Spleen (tissue), 7 donors: ENCODE measurements at regions not wholly inside any gene's neighbourhood (a gene's known extent, or its start where the extent isn't known, plus 50 kb on each side); places are given as distances from the start of the nearest gene placed in this dataset.

ENCODE experiments used
- CTCF ChIP-seq, 11 experiments: fragments of 200-600 bp in 7 of 11; fragments of 450-650 bp in 4 of 11; sonication (generic) in 4 of 11; IDR thresholded peaks in 8 of 11; conservative IDR thresholded peaks in 3 of 11; 1 replicate in 7 of 11; 2 replicates in 4 of 11; pipeline versions ENCODE4 v1.4.0 to v1.8.0; 2016 to 2021; ENCODE audit warnings: antibody characterized with exemption in 11 of 11, inconsistent platforms in 4 of 11, mild to moderate bottlenecking in 1 of 11
- POLR2A ChIP-seq, 3 donors: fragments of 450-650 bp; IDR thresholded peaks; one replicate each; pipeline ENCODE4 v1.5.1; 2017; ENCODE audit warnings: antibody characterized with exemption in 3 of 3, mild to moderate bottlenecking in 1 of 3
- POLR2AphosphoS5 ChIP-seq, 3 donors: sonication (generic); formaldehyde crosslinking; IDR thresholded peaks; one replicate each; pipeline ENCODE4 v1.5.1; 2017; ENCODE audit warnings: antibody characterized with exemption in 3 of 3
- donor health status: DM: no; HTN: no; CAD: no; lungs with moderate emphysema.
- donor health status: DM: no; HTN: no; CAD: no.
- donor health status: DM: no; HTN: no; CAD: no.

GRCh38 chr13:64480211-64480610, 2749.9 kb downstream of the PCDH9 start:
- TF ChIP-seq CTCF (IDR thresholded peaks at IDR 0.05 in 8 of 11, conservative IDR thresholded peaks at IDR 0.05 in 3 of 11), result no peak
- no peak for TF ChIP-seq POLR2A (IDR thresholded peaks at IDR 0.05)
- no peak for TF ChIP-seq POLR2AphosphoS5 (IDR thresholded peaks at IDR 0.05)
